ENCODE measurements at regions not wholly inside any gene's neighbourhood (a gene's known extent, or its start where the extent isn't known, plus 50 kb on each side); places are given as distances from the start of the nearest gene placed in this dataset.

GRCh38 chr9:108787690-108788048, 68.1 kb downstream of the ACTL7B start:
- H3K27ac ChIP-seq (ENCODE audit: low read depth, low read length): 0 out of 2 replicates have a peak overlapping the region, but pooled peaks have one; percentile 0
- BruUV-seq (replicated peaks): no TSS peak
- no peak for DNase-seq (ENCODE audit: low read depth, low spot score)
- intact Hi-C loops (cut with micrococcal nuclease): no loop called here
- RAD21 ChIA-PET (ENCODE audit: low non-redundant PET in 1 of 2, low total read pairs in 2 of 2, uncharacterized antibody in 2 of 2, unreplicated experiment in 2 of 2): no interaction called here
- peak overlapping the region; percentile 21; the same call in 1 of the 2 replicates for H3K9ac ChIP-seq (ENCODE audit: low read length)
- H3K4me3 ChIP-seq (replicated peaks in 1 of 2; ENCODE audit: low read depth in 1 of 2, low read length in 2 of 2): peak overlapping the region in 1 of 2 experiments; percentile 42; a peak in 2 of 4 replicates
- no peaks in the 10 kb centered on the region for H3K9me3 ChIP-seq (ENCODE audit: control insufficient read depth in 1 of 2, insufficient read depth in 1 of 2, low read depth in 1 of 2, low read length in 2 of 2)
- TF ChIP-seq FOSL1 (IDR thresholded peaks at IDR 0.05; ENCODE audit: low read depth) (0 out of 2 replicates have a peak, but pooled peaks have one; percentile 8), ELF1 (IDR thresholded peaks at IDR 0.05; ENCODE audit: borderline replicate concordance, low read depth) (no peak), SIN3A (IDR thresholded peaks at IDR 0.05; ENCODE audit: low read depth) (no peak)
- POLR2A ChIA-PET: no interaction called here
- H3K4me2 ChIP-seq (ENCODE audit: low read length): peak overlapping the region; percentile 77
- H3K79me2 ChIP-seq (ENCODE audit: insufficient read depth, low read length): no peaks in the 10 kb centered on the region
- H3K27me3 ChIP-seq (ENCODE audit: insufficient read depth, low read length): no peaks in the 10 kb centered on the region
- peak; percentile 71 for ATAC-seq
- peaks cover 15 to 18% of the 10 kb centered on the region in 2 experiments for H3K4me1 ChIP-seq (ENCODE audit: control insufficient read depth in 1 of 2, insufficient read depth in 2 of 2, low read length in 2 of 2)
- no peaks in the 10 kb centered on the region for H3K36me3 ChIP-seq (ENCODE audit: control insufficient read depth in 1 of 2, insufficient read depth in 2 of 2, low read length in 2 of 2)
- no peaks in the 10 kb centered on the region for H3K9me2 ChIP-seq (ENCODE audit: insufficient read depth)
- no peaks in the 10 kb centered on the region for H4K20me1 ChIP-seq (ENCODE audit: insufficient read depth)
- H2AFZ ChIP-seq (ENCODE audit: low read depth, low read length, poor library complexity, severe bottlenecking): peak overlapping the region; percentile 77
- CTCF ChIA-PET: no interaction called here

GRCh38 chr9:108786901-108787689, 68.7 kb downstream of the ACTL7B start:
- 0 out of 2 replicates have a peak overlapping the region, but pooled peaks have one; percentile 0 for H3K27ac ChIP-seq (ENCODE audit: low read depth, low read length)
- no peaks in the 10 kb centered on the region for H3K27me3 ChIP-seq (ENCODE audit: insufficient read depth, low read length)
- peak; percentile 93 for ATAC-seq
- H3K36me3 ChIP-seq (ENCODE audit: control insufficient read depth in 1 of 2, insufficient read depth in 2 of 2, low read length in 2 of 2): no peaks in the 10 kb centered on the region
- peak overlapping the region; percentile 77 for H3K4me2 ChIP-seq (ENCODE audit: low read length)
- no peaks in the 10 kb centered on the region for H3K9me3 ChIP-seq (ENCODE audit: control insufficient read depth in 1 of 2, insufficient read depth in 1 of 2, low read depth in 1 of 2, low read length in 2 of 2)
- no TSS peak for BruUV-seq (replicated peaks)
- CTCF ChIA-PET: no interaction called here
- H3K79me2 ChIP-seq (ENCODE audit: insufficient read depth, low read length): no peaks in the 10 kb centered on the region
- peak overlapping the region; percentile 21; the same call in 1 of the 2 replicates for H3K9ac ChIP-seq (ENCODE audit: low read length)
- peak overlapping the region; percentile 77 for H2AFZ ChIP-seq (ENCODE audit: low read depth, low read length, poor library complexity, severe bottlenecking)
- no peaks in the 10 kb centered on the region for H3K9me2 ChIP-seq (ENCODE audit: insufficient read depth)
- peak; percentile 37 for DNase-seq (ENCODE audit: low read depth, low spot score)
- RAD21 ChIA-PET (ENCODE audit: low non-redundant PET in 1 of 2, low total read pairs in 2 of 2, uncharacterized antibody in 2 of 2, unreplicated experiment in 2 of 2): no interaction called here
- POLR2A ChIA-PET: interaction anchor here (0.6 kb wide), 1 partner anchor 1152 kb away, joined by 3 read pairs; no protein-coding TSS in a partner anchor
- H4K20me1 ChIP-seq (ENCODE audit: insufficient read depth): no peaks in the 10 kb centered on the region
- H3K4me3 ChIP-seq (replicated peaks in 1 of 2; ENCODE audit: low read depth in 1 of 2, low read length in 2 of 2): peak overlapping the region; percentile 1 to 42; a peak in 2 of 4 replicates
- peaks cover 15 to 18% of the 10 kb centered on the region in 2 experiments for H3K4me1 ChIP-seq (ENCODE audit: control insufficient read depth in 1 of 2, insufficient read depth in 2 of 2, low read length in 2 of 2)
- intact Hi-C loops (cut with micrococcal nuclease): no loop called here
- TF ChIP-seq POLR2AphosphoS5 (IDR thresholded peaks at IDR 0.05; ENCODE audit: low read depth, low read length) (no peak), MAX (IDR thresholded peaks at IDR 0.05) (0 out of 2 replicates have a peak, but pooled peaks have one; percentile 40), ZFX (IDR thresholded peaks at IDR 0.05) (no peak), TCF7L2 (IDR thresholded peaks at IDR 0.05; ENCODE audit: borderline replicate concordance, extremely low read depth, insufficient read depth, insufficient read length) (peak; percentile 69), CBX3 (IDR thresholded peaks at IDR 0.05; ENCODE audit: low read depth) (no peak), EGR1 (IDR thresholded peaks at IDR 0.05; ENCODE audit: low read depth) (no peak), JUND (IDR thresholded peaks at IDR 0.05) (peak; percentile 71), FOSL1 (IDR thresholded peaks at IDR 0.05; ENCODE audit: low read depth) (peak; percentile 76), EZH2 (IDR thresholded peaks at IDR 0.05) (no peak), SRF (IDR thresholded peaks at IDR 0.05; ENCODE audit: low read depth) (no peak)
- TF ChIP-seq, protein P1, sequence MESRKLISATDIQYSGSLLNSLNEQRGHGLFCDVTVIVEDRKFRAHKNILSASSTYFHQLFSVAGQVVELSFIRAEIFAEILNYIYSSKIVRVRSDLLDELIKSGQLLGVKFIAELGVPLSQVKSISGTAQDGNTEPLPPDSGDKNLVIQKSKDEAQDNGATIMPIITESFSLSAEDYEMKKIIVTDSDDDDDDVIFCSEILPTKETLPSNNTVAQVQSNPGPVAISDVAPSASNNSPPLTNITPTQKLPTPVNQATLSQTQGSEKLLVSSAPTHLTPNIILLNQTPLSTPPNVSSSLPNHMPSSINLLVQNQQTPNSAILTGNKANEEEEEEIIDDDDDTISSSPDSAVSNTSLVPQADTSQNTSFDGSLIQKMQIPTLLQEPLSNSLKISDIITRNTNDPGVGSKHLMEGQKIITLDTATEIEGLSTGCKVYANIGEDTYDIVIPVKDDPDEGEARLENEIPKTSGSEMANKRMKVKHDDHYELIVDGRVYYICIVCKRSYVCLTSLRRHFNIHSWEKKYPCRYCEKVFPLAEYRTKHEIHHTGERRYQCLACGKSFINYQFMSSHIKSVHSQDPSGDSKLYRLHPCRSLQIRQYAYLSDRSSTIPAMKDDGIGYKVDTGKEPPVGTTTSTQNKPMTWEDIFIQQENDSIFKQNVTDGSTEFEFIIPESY (IDR thresholded peaks at IDR 0.05; ENCODE audit: extremely low read depth, insufficient replicate concordance, low read length): no peak
- TF ChIP-seq, protein P2, sequence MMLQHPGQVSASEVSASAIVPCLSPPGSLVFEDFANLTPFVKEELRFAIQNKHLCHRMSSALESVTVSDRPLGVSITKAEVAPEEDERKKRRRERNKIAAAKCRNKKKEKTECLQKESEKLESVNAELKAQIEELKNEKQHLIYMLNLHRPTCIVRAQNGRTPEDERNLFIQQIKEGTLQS (IDR thresholded peaks at IDR 0.05): no peak

Data from HCT116 (cell line).